A549 (cell line): ENCODE measurements at regions not wholly inside any gene's neighbourhood (a gene's known extent, or its start where the extent isn't known, plus 50 kb on each side); places are given as distances from the start of the nearest gene placed in this dataset.

Source experiments
- CBX8 ChIP-seq: fragments of 200-600 bp; sonication (generic); IDR thresholded peaks from 2 replicates; pipeline ENCODE4 v1.6.1; 2016
- CTCF ChIP-seq: fragments of >200 bp; sonication (Bioruptor Twin); formaldehyde crosslinking; IDR thresholded peaks from 3 replicates; pipeline ENCODE4 v1.5.1; 2016
- FOSL2 ChIP-seq, 2 experiments: fragments of 450-650 bp in 1 of 2; fragments of >200 bp in 1 of 2; sonication (Bioruptor Twin) in 1 of 2; formaldehyde crosslinking; IDR thresholded peaks; 2 replicates each; pipeline versions ENCODE4 v1.5.0 to v1.6.1; 2016 to 2020; ENCODE audit warnings: mild to moderate bottlenecking in 1 of 2, moderate library complexity in 1 of 2
- JUN ChIP-seq, 2 experiments: fragments of >200 bp; sonication (Bioruptor Twin); formaldehyde crosslinking; IDR thresholded peaks; 2 replicates in 1 of 2; 3 replicates in 1 of 2; pipeline ENCODE4 v1.6.1; 2016 to 2017
- NFE2L2 ChIP-seq: fragments of 150-350 bp; conservative IDR thresholded peaks from 2 replicates; pipeline ENCODE4 v1.6.1; 2014; ENCODE audit warnings: low read length
- POLR2A ChIP-seq: IDR thresholded peaks from 2 replicates; pipeline ENCODE4 v1.6.1; 2012; ENCODE audit warnings: mild to moderate bottlenecking, low read length
- TP53 ChIP-seq: fragments of 250-450 bp; sonication (Bioruptor Pico); IDR thresholded peaks from 2 replicates; pipeline ENCODE4 v1.5.0; 2021; ENCODE audit warnings: mild to moderate bottlenecking, moderate library complexity
- ZNF302 ChIP-seq: fragments of 250-450 bp; sonication (Bioruptor Pico); IDR thresholded peaks from 2 replicates; pipeline ENCODE4 v1.9.0; 2021; ENCODE audit warnings: inconsistent platforms, mild to moderate bottlenecking, moderate library complexity

- no peak for TF ChIP-seq JUN (IDR thresholded peaks at IDR 0.05)
- no peak for TF ChIP-seq TP53 (CRISPR knock-in tag)
- no peak for TF ChIP-seq CBX8
- TF ChIP-seq CTCF, result no peak
- no peak for TF ChIP-seq NFE2L2
- no peak for TF ChIP-seq POLR2A
- no peak for TF ChIP-seq ZNF302
- no peak for TF ChIP-seq FOSL2 (IDR thresholded peaks at IDR 0.05)
- no peak for TF ChIP-seq FOSL2 (CRISPR knock-in tag; IDR thresholded peaks at IDR 0.05)
These were observed 668.1 kb downstream of the EPHA4 start for GRCh38 chr2:220904015-220904414.
